ENCODE measurements at regions not wholly inside any gene's neighbourhood (a gene's known extent, or its start where the extent isn't known, plus 50 kb on each side); places are given as distances from the start of the nearest gene placed in this dataset.

DNA sequence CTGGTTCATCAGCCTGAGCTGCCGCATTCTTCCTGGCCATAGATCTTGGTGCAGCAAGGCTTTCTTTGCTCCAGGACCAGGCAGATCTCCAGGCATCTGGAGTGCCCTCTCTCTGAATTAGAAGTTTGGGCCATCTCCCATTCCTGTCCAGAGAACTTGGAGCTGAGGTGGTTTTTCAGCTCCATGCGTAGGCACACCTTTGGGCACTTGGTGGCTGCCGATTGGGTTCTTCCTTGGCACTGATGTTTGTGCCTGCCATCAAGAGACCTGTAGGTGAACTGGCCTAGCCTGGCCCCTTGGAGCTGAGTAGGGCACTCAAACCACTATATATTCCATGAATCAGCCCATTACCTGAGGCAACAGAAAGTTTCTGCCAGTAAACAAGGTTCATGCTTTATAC lies 206.0 kb upstream of the PCDH17 start:
- no peak for DNase-seq (ENCODE audit: low read depth, low spot score)
- ATAC-seq, result no peak
- ChIA-PET POLR2A (no interaction called here), RAD21 (ENCODE audit: unreplicated experiment) (no interaction called here), SMC1A (ENCODE audit: uncharacterized antibody, unreplicated experiment) (no interaction called here), CTCF (no interaction called here)
- 89% methylated on average over 3 of the region's 3 CpGs for WGBS (ENCODE audit: insufficient coverage, insufficient replicate concordance, low lambda C conversion rate, missing lambda C conversion rate)
- in situ Hi-C loops (cut with MboI) (no loop called here), intact Hi-C loops (cut with micrococcal nuclease; ENCODE audit: unreplicated experiment) (no loop called here)
- TF ChIP-seq, protein P1, sequence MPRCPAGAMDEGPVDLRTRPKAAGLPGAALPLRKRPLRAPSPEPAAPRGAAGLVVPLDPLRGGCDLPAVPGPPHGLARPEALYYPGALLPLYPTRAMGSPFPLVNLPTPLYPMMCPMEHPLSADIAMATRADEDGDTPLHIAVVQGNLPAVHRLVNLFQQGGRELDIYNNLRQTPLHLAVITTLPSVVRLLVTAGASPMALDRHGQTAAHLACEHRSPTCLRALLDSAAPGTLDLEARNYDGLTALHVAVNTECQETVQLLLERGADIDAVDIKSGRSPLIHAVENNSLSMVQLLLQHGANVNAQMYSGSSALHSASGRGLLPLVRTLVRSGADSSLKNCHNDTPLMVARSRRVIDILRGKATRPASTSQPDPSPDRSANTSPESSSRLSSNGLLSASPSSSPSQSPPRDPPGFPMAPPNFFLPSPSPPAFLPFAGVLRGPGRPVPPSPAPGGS (IDR thresholded peaks at IDR 0.05; ENCODE audit: borderline replicate concordance, insufficient read depth, low read depth, low read length, poor library complexity, severe bottlenecking), result no peak
- TF ChIP-seq LARP7 (IDR thresholded peaks at IDR 0.05), result no peak
- no peak for TF ChIP-seq SREBF1 (IDR thresholded peaks at IDR 0.05; ENCODE audit: low read length)
- TF ChIP-seq ZNF274 (IDR thresholded peaks at IDR 0.05; ENCODE audit: insufficient read depth, insufficient read length), result no peak
- no peak for TF ChIP-seq TCF12 (IDR thresholded peaks at IDR 0.05; ENCODE audit: low read depth, low read length)
- TF ChIP-seq, protein P2, sequence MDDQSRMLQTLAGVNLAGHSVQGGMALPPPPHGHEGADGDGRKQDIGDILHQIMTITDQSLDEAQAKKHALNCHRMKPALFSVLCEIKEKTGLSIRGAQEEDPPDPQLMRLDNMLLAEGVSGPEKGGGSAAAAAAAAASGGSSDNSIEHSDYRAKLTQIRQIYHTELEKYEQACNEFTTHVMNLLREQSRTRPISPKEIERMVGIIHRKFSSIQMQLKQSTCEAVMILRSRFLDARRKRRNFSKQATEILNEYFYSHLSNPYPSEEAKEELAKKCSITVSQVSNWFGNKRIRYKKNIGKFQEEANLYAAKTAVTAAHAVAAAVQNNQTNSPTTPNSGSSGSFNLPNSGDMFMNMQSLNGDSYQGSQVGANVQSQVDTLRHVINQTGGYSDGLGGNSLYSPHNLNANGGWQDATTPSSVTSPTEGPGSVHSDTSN (IDR thresholded peaks at IDR 0.05; ENCODE audit: insufficient replicate concordance, low read depth, low read length), result no peak
- TF ChIP-seq SMC3 (IDR thresholded peaks at IDR 0.05; ENCODE audit: borderline replicate concordance, low read length), result no peak
- TF ChIP-seq, protein P3, sequence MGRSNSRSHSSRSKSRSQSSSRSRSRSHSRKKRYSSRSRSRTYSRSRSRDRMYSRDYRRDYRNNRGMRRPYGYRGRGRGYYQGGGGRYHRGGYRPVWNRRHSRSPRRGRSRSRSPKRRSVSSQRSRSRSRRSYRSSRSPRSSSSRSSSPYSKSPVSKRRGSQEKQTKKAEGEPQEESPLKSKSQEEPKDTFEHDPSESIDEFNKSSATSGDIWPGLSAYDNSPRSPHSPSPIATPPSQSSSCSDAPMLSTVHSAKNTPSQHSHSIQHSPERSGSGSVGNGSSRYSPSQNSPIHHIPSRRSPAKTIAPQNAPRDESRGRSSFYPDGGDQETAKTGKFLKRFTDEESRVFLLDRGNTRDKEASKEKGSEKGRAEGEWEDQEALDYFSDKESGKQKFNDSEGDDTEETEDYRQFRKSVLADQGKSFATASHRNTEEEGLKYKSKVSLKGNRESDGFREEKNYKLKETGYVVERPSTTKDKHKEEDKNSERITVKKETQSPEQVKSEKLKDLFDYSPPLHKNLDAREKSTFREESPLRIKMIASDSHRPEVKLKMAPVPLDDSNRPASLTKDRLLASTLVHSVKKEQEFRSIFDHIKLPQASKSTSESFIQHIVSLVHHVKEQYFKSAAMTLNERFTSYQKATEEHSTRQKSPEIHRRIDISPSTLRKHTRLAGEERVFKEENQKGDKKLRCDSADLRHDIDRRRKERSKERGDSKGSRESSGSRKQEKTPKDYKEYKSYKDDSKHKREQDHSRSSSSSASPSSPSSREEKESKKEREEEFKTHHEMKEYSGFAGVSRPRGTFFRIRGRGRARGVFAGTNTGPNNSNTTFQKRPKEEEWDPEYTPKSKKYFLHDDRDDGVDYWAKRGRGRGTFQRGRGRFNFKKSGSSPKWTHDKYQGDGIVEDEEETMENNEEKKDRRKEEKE (IDR thresholded peaks at IDR 0.05), result no peak
- TF ChIP-seq, protein P4, sequence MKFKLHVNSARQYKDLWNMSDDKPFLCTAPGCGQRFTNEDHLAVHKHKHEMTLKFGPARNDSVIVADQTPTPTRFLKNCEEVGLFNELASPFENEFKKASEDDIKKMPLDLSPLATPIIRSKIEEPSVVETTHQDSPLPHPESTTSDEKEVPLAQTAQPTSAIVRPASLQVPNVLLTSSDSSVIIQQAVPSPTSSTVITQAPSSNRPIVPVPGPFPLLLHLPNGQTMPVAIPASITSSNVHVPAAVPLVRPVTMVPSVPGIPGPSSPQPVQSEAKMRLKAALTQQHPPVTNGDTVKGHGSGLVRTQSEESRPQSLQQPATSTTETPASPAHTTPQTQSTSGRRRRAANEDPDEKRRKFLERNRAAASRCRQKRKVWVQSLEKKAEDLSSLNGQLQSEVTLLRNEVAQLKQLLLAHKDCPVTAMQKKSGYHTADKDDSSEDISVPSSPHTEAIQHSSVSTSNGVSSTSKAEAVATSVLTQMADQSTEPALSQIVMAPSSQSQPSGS (IDR thresholded peaks at IDR 0.05; ENCODE audit: low read length), result no peak
- TF ChIP-seq HDGF (IDR thresholded peaks at IDR 0.05), result no peak
- TF ChIP-seq BACH1 (IDR thresholded peaks at IDR 0.05; ENCODE audit: borderline replicate concordance), result no peak
- no peak for TF ChIP-seq SPI1 (IDR thresholded peaks at IDR 0.05; ENCODE audit: borderline replicate concordance, insufficient read depth, low read depth, low read length)
- no peak for TF ChIP-seq WRNIP1 (IDR thresholded peaks at IDR 0.05; ENCODE audit: borderline replicate concordance, low read depth, low read length)
- BruUV-seq (replicated peaks), result no TSS peak
- Histone ChIP-seq H3K79me2 (ENCODE audit: control insufficient read depth, insufficient read depth, low read length) (no peaks in the 10 kb centered on the region), H4K20me1 (ENCODE audit: control insufficient read depth, insufficient read depth) (no peaks in the 10 kb centered on the region), H3K9ac (ENCODE audit: control insufficient read depth, insufficient read depth, low read length) (no peak overlapping the region), H3K4me1 (ENCODE audit: control insufficient read depth, insufficient read depth, low read length) (no peaks in the 10 kb centered on the region), H3K27ac (ENCODE audit: control insufficient read depth, insufficient read depth) (no peak overlapping the region), H3K27me3 (replicated peaks in 1 of 2; ENCODE audit: control insufficient read depth in 2 of 2, insufficient read depth in 2 of 2, low read length in 1 of 2) (no peaks in the 10 kb centered on the region), H3K36me3 (ENCODE audit: control insufficient read depth in 2 of 2, insufficient read depth in 2 of 2, low read length in 1 of 2) (no peaks in the 10 kb centered on the region), H3K4me2 (ENCODE audit: control insufficient read depth, insufficient read depth) (no peak overlapping the region), H3K9me3 (replicated peaks; ENCODE audit: control insufficient read depth, insufficient read depth, low read length) (no peaks in the 10 kb centered on the region; the same call in 2 of the 3 replicates), H3K4me3 (no peak overlapping the region), H2AFZ (ENCODE audit: control insufficient read depth, low read depth, low read length) (no peak overlapping the region)
- FAIRE-seq, result no peak

Measured in GM12878 (cell line).